ENCODE measurements at regions not wholly inside any gene's neighbourhood (a gene's known extent, or its start where the extent isn't known, plus 50 kb on each side); places are given as distances from the start of the nearest gene placed in this dataset.
"Not testable (repeated sequence)": the region's sequence is repeated elsewhere in the genome, so short reads cannot be mapped to it uniquely, and the experiment has no call there.

DNA sequence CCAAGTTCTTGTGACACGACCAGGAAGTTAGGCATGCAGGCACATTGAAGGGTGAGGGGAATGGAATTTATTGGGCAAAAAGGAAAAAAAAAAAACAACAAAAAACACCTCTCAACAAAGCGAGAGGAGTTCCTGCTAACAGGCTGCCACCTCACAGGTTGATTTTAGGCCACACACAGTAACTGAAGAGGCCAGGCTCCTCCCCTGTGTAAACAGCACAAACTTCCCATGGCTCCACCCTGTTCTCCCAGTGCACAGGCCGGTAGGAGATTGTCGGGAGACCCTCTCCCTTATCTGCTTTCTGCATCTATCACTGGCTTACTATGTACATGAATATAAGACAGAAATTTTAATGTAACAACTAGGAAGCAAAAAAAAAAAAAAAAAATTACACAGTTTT, 283.0 kb downstream of the ZFY start:
- TF ChIP-seq, protein P1, sequence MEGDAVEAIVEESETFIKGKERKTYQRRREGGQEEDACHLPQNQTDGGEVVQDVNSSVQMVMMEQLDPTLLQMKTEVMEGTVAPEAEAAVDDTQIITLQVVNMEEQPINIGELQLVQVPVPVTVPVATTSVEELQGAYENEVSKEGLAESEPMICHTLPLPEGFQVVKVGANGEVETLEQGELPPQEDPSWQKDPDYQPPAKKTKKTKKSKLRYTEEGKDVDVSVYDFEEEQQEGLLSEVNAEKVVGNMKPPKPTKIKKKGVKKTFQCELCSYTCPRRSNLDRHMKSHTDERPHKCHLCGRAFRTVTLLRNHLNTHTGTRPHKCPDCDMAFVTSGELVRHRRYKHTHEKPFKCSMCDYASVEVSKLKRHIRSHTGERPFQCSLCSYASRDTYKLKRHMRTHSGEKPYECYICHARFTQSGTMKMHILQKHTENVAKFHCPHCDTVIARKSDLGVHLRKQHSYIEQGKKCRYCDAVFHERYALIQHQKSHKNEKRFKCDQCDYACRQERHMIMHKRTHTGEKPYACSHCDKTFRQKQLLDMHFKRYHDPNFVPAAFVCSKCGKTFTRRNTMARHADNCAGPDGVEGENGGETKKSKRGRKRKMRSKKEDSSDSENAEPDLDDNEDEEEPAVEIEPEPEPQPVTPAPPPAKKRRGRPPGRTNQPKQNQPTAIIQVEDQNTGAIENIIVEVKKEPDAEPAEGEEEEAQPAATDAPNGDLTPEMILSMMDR (IDR thresholded peaks at IDR 0.05; ENCODE audit: borderline replicate concordance, extremely low read depth, low read length, poor library complexity, severe bottlenecking): not testable (repeated sequence)
- not testable (repeated sequence) for TF ChIP-seq EZH2 (IDR thresholded peaks at IDR 0.05; ENCODE audit: borderline replicate concordance, low read depth, low read length, severe bottlenecking)
